GM12878 (cell line): ENCODE measurements at regions not wholly inside any gene's neighbourhood (a gene's known extent, or its start where the extent isn't known, plus 50 kb on each side); places are given as distances from the start of the nearest gene placed in this dataset.

Experiments used
- ATAC-seq: fragments of 200-7000 bp; cut with Tn5 transposase; 3 replicates; pipeline ENCODE4 v1.9.1; 2020; ENCODE audit warnings: mild to moderate bottlenecking, moderate library complexity
- BruUV-seq: library from RNA; stranded (reverse); fragments of 400-500 nt; replicated peaks from 2 replicates; lab custom pipeline; 2021; lab: Mats Ljungman, UMichigan
- CTCF ChIA-PET: fragments of 300-600 bp; sonication (Branson Sonifier 250); formaldehyde crosslinking; extraction: SDS; loops from one replicate; lab custom pipeline; 2021; ENCODE audit warnings: inconsistent platforms; lab: Yijun Ruan, JAX
- POLR2A ChIA-PET: fragments of 350-600 bp; formaldehyde crosslinking; extraction: SDS; loops from one replicate; lab custom pipeline; 2021; ENCODE audit warnings: inconsistent platforms; lab: Charles Lee
- RAD21 ChIA-PET: fragments of 300-600 bp; sonication (Branson Sonifier 250); formaldehyde crosslinking; loops from one replicate; lab custom pipeline; 2023; ENCODE audit warnings: antibody characterized with exemption; ENCODE audit not compliant: unreplicated experiment; lab: Charles Lee
- SMC1A ChIA-PET: fragments of 300-600 bp; sonication (Branson Sonifier 250); formaldehyde crosslinking; loops from one replicate; lab custom pipeline; 2023; ENCODE audit not compliant: unreplicated experiment, uncharacterized antibody; lab: Charles Lee
- DNase-seq: peaks from one replicate; pipeline ENCODE4 v3.0.0-alpha.2; 2011; ENCODE audit warnings: low read depth, low spot score
- FAIRE-seq: peaks from 3 replicates; lab custom pipeline; 2011; peaks lifted over from hg19 to GRCh38; lab: Jason Lieb, UNC
- H2AFZ ChIP-seq: 2 replicates; pipeline ENCODE4 v1.6.0; 2011; ENCODE audit warnings: low read depth, low read length, control low read depth; ENCODE audit not compliant: control insufficient read depth
- H3K27ac ChIP-seq: 2 replicates; pipeline ENCODE4 v1.5.1; 2011; ENCODE audit warnings: control low read depth; ENCODE audit not compliant: control insufficient read depth, insufficient read depth
- H3K27me3 ChIP-seq, 2 experiments: replicated peaks in 1 of 2; 2 replicates each; pipeline versions ENCODE4 v1.6.0 to v1.6.1; 2011; ENCODE audit warnings: low read length in 1 of 2; ENCODE audit not compliant: control insufficient read depth in 2 of 2, insufficient read depth in 2 of 2
- H3K36me3 ChIP-seq, 2 experiments: 2 replicates each; pipeline ENCODE4 v1.5.1; 2011; ENCODE audit warnings: low read length in 1 of 2; ENCODE audit not compliant: control insufficient read depth in 2 of 2, insufficient read depth in 2 of 2
- H3K4me1 ChIP-seq: 2 replicates; pipeline ENCODE4 v1.6.1; 2011; ENCODE audit warnings: mild to moderate bottlenecking, low read length, moderate library complexity, mixed read lengths; ENCODE audit not compliant: control insufficient read depth, insufficient read depth
- H3K4me2 ChIP-seq: 2 replicates; pipeline ENCODE4 v1.6.0; 2011; ENCODE audit warnings: control low read depth; ENCODE audit not compliant: control insufficient read depth, insufficient read depth
- H3K4me3 ChIP-seq: fragments of 200-600 bp; sonication (generic); 2 replicates; pipeline ENCODE4 v1.5.1; 2016
- H3K79me2 ChIP-seq: 2 replicates; pipeline ENCODE4 v1.6.0; 2011; ENCODE audit warnings: low read length; ENCODE audit not compliant: control insufficient read depth, insufficient read depth
- H3K9ac ChIP-seq: 2 replicates; pipeline ENCODE4 v1.8.0; 2011; ENCODE audit warnings: low read length, control low read depth, mixed read lengths; ENCODE audit not compliant: control insufficient read depth, insufficient read depth
- H3K9me3 ChIP-seq: replicated peaks from 3 replicates; pipeline ENCODE4 v1.5.1; 2011; ENCODE audit warnings: mild to moderate bottlenecking, low read length; ENCODE audit not compliant: control insufficient read depth, insufficient read depth
- H4K20me1 ChIP-seq: 2 replicates; pipeline ENCODE4 v1.6.0; 2011; ENCODE audit not compliant: control insufficient read depth, insufficient read depth
- ATF7 ChIP-seq: fragments of 450-650 bp; IDR thresholded peaks from 2 replicates; pipeline ENCODE4 v1.6.1; 2016; ENCODE audit warnings: low read depth, mild to moderate bottlenecking
- CBX3 ChIP-seq: fragments of 200-600 bp; sonication (generic); IDR thresholded peaks from 2 replicates; pipeline ENCODE4 v1.6.1; 2016; ENCODE audit warnings: low read depth, borderline replicate concordance
- CBX5 ChIP-seq: sonication (generic); IDR thresholded peaks from 2 replicates; pipeline ENCODE4 v1.6.1; 2016; ENCODE audit warnings: low read depth, moderate library complexity, mild to moderate bottlenecking, inconsistent platforms
- FOXM1 ChIP-seq: IDR thresholded peaks from 2 replicates; pipeline ENCODE4 v1.6.1; 2012; ENCODE audit warnings: low read depth, mild to moderate bottlenecking, inconsistent platforms, low read length, moderate library complexity
- HDAC6 ChIP-seq: fragments of 200-600 bp; sonication (generic); IDR thresholded peaks from one replicate; pipeline ENCODE4 v1.8.0; 2017; ENCODE audit warnings: antibody characterized with exemption; ENCODE audit not compliant: unreplicated experiment
- KLF5 ChIP-seq: fragments of 450-650 bp; IDR thresholded peaks from 2 replicates; pipeline ENCODE4 v1.6.1; 2014; ENCODE audit warnings: mild to moderate bottlenecking; ENCODE audit not compliant: partially characterized antibody
- LARP7 ChIP-seq: fragments of 450-650 bp; IDR thresholded peaks from 2 replicates; pipeline ENCODE4 v1.6.1; 2017; ENCODE audit warnings: mild to moderate bottlenecking
- MXI1 ChIP-seq: fragments of 150-350 bp; IDR thresholded peaks from 2 replicates; pipeline ENCODE4 v1.6.1; 2011; ENCODE audit warnings: low read depth, mild to moderate bottlenecking, inconsistent platforms, low read length, improper control_type of control experiment
- NFYA ChIP-seq: IDR thresholded peaks from 2 replicates; pipeline ENCODE4 v1.6.1; 2011; ENCODE audit warnings: low read depth, mild to moderate bottlenecking, low read length, improper control_type of control experiment, borderline replicate concordance
- POLR2A ChIP-seq: IDR thresholded peaks from 2 replicates; pipeline ENCODE4 v1.6.1; 2011; ENCODE audit warnings: low read depth, mild to moderate bottlenecking, low read length
- TARDBP ChIP-seq: IDR thresholded peaks from 2 replicates; pipeline ENCODE4 v1.6.1; 2016; ENCODE audit warnings: borderline replicate concordance
- ZBED1 ChIP-seq: IDR thresholded peaks from 2 replicates; pipeline ENCODE4 v1.6.1; 2016; ENCODE audit warnings: borderline replicate concordance
- ZNF207 ChIP-seq: fragments of 450-650 bp; IDR thresholded peaks from 2 replicates; pipeline ENCODE4 v1.6.1; 2014; ENCODE audit warnings: antibody characterized with exemption, mild to moderate bottlenecking, borderline replicate concordance
- ZNF384 ChIP-seq: IDR thresholded peaks from 2 replicates; pipeline ENCODE4 v1.6.1; 2012; ENCODE audit warnings: low read depth, mild to moderate bottlenecking, low read length, improper control_type of control experiment, borderline replicate concordance
- WGBS: methylation state at CpG from one replicate; pipeline ENCODE4 v1.1.6; 2016; ENCODE audit warnings: low lambda C conversion rate; ENCODE audit not compliant: insufficient replicate concordance, insufficient coverage; ENCODE audit errors: missing lambda C conversion rate; 5-methylcytosine and 5-hydroxymethylcytosine counted together
- in situ Hi-C: fragments of 300-500 bp; cut with MboI; formaldehyde crosslinking; loops from 9 replicates; pipeline ENCODE4 v1.14.3; 2018; ENCODE audit warnings: mixed read lengths
- intact Hi-C: fragments of 100-400 bp; cut with micrococcal nuclease; formaldehyde crosslinking; loops from one replicate; pipeline ENCODE4 v1.14.2; 2022; ENCODE audit not compliant: unreplicated experiment
- TF ChIP-seq, protein P1 (sequence below): fragments of 150-350 bp; IDR thresholded peaks from 2 replicates; pipeline ENCODE4 v1.6.1; 2014; ENCODE audit warnings: mild to moderate bottlenecking, low read depth, low read length
- TF ChIP-seq, protein P2 (sequence below): IDR thresholded peaks from 2 replicates; pipeline ENCODE4 v1.6.1; 2012; ENCODE audit warnings: low read depth, low read length, improper control_type of control experiment
- TF ChIP-seq, protein P3 (sequence below): fragments of 450-650 bp; formaldehyde crosslinking; IDR thresholded peaks from 2 replicates; pipeline ENCODE4 v1.5.0; 2022; ENCODE audit warnings: mild to moderate bottlenecking, missing genetic modification characterization
- TF ChIP-seq, protein P4 (sequence below): IDR thresholded peaks from 2 replicates; pipeline ENCODE4 v1.6.1; 2012; ENCODE audit warnings: low read depth, low read length, improper control_type of control experiment
- TF ChIP-seq, protein P5 (sequence below): fragments of 450-650 bp; IDR thresholded peaks from 2 replicates; pipeline ENCODE4 v1.6.1; 2017; ENCODE audit warnings: low read depth, mild to moderate bottlenecking, moderate library complexity

DNA sequence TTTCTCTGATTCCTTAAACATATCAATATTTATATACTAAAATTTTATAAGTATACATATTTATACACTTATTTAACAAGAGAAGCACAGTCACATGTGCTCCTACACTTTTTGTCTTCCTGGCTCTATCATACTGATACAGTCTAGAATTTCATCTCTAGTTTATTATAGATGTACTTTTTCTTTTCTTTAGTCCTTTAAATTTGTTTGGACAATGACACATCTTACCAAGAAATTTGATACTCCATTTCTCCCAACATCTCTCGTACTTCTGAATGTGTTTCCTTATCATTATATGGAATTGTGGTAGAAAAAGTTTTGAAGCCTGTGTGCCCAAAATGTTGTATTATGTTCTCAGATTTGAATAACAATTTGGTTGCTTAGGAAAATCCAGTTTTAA is 104.6 kb downstream of the DMRT2 start:
- intact Hi-C loops = no loop called here
- no peaks in the 10 kb centered on the region for H3K27me3 ChIP-seq
- H3K4me2 ChIP-seq = no peak overlapping the region
- no peak for FAIRE-seq
- in situ Hi-C loops = no loop called here
- ChIA-PET CTCF (no interaction called here), RAD21 (no interaction called here), SMC1A (no interaction called here), POLR2A (no interaction called here)
- H3K4me1 ChIP-seq = no peaks in the 10 kb centered on the region
- H2AFZ ChIP-seq = no peak overlapping the region
- H3K4me3 ChIP-seq = no peak overlapping the region
- no peaks in the 10 kb centered on the region for H3K36me3 ChIP-seq
- H3K79me2 ChIP-seq = no peaks in the 10 kb centered on the region
- 0% methylated on average over 1 of the region's 1 CpG for WGBS
- H3K9ac ChIP-seq = no peak overlapping the region
- no peaks in the 10 kb centered on the region for H4K20me1 ChIP-seq
- H3K27ac ChIP-seq = no peak overlapping the region
- H3K9me3 ChIP-seq = no peaks in the 10 kb centered on the region
- ATAC-seq = no peak
- no TSS peak for BruUV-seq
- no peak for DNase-seq
- no peak for TF ChIP-seq HDAC6
- no peak for TF ChIP-seq LARP7
- TF ChIP-seq, protein P1, sequence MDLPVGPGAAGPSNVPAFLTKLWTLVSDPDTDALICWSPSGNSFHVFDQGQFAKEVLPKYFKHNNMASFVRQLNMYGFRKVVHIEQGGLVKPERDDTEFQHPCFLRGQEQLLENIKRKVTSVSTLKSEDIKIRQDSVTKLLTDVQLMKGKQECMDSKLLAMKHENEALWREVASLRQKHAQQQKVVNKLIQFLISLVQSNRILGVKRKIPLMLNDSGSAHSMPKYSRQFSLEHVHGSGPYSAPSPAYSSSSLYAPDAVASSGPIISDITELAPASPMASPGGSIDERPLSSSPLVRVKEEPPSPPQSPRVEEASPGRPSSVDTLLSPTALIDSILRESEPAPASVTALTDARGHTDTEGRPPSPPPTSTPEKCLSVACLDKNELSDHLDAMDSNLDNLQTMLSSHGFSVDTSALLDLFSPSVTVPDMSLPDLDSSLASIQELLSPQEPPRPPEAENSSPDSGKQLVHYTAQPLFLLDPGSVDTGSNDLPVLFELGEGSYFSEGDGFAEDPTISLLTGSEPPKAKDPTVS = no peak
- TF ChIP-seq NFYA = no peak
- TF ChIP-seq, protein P2, sequence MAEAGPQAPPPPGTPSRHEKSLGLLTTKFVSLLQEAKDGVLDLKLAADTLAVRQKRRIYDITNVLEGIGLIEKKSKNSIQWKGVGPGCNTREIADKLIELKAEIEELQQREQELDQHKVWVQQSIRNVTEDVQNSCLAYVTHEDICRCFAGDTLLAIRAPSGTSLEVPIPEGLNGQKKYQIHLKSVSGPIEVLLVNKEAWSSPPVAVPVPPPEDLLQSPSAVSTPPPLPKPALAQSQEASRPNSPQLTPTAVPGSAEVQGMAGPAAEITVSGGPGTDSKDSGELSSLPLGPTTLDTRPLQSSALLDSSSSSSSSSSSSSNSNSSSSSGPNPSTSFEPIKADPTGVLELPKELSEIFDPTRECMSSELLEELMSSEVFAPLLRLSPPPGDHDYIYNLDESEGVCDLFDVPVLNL = no peak
- TF ChIP-seq CBX5 = no peak
- no peak for TF ChIP-seq TARDBP
- TF ChIP-seq ZNF384 = no peak
- no peak for TF ChIP-seq FOXM1
- no peak for TF ChIP-seq ZNF207
- no peak for TF ChIP-seq CBX3
- no peak for TF ChIP-seq ZBED1
- TF ChIP-seq, protein P3, sequence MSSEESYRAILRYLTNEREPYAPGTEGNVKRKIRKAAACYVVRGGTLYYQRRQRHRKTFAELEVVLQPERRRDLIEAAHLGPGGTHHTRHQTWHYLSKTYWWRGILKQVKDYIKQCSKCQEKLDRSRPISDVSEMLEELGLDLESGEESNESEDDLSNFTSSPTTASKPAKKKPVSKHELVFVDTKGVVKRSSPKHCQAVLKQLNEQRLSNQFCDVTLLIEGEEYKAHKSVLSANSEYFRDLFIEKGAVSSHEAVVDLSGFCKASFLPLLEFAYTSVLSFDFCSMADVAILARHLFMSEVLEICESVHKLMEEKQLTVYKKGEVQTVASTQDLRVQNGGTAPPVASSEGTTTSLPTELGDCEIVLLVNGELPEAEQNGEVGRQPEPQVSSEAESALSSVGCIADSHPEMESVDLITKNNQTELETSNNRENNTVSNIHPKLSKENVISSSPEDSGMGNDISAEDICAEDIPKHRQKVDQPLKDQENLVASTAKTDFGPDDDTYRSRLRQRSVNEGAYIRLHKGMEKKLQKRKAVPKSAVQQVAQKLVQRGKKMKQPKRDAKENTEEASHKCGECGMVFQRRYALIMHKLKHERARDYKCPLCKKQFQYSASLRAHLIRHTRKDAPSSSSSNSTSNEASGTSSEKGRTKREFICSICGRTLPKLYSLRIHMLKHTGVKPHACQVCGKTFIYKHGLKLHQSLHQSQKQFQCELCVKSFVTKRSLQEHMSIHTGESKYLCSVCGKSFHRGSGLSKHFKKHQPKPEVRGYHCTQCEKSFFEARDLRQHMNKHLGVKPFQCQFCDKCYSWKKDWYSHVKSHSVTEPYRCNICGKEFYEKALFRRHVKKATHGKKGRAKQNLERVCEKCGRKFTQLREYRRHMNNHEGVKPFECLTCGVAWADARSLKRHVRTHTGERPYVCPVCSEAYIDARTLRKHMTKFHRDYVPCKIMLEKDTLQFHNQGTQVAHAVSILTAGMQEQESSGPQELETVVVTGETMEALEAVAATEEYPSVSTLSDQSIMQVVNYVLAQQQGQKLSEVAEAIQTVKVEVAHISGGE (CRISPR knock-in tag) = no peak
- no peak for TF ChIP-seq ATF7
- no peak for TF ChIP-seq POLR2A
- TF ChIP-seq KLF5 = no peak
- TF ChIP-seq, protein P4, sequence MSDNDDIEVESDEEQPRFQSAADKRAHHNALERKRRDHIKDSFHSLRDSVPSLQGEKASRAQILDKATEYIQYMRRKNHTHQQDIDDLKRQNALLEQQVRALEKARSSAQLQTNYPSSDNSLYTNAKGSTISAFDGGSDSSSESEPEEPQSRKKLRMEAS = no peak
- TF ChIP-seq MXI1 = no peak
- TF ChIP-seq, protein P5, sequence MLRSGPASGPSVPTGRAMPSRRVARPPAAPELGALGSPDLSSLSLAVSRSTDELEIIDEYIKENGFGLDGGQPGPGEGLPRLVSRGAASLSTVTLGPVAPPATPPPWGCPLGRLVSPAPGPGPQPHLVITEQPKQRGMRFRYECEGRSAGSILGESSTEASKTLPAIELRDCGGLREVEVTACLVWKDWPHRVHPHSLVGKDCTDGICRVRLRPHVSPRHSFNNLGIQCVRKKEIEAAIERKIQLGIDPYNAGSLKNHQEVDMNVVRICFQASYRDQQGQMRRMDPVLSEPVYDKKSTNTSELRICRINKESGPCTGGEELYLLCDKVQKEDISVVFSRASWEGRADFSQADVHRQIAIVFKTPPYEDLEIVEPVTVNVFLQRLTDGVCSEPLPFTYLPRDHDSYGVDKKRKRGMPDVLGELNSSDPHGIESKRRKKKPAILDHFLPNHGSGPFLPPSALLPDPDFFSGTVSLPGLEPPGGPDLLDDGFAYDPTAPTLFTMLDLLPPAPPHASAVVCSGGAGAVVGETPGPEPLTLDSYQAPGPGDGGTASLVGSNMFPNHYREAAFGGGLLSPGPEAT = no peak
